ENCODE measurements at regions not wholly inside any gene's neighbourhood (a gene's known extent, or its start where the extent isn't known, plus 50 kb on each side); places are given as distances from the start of the nearest gene placed in this dataset.

DNA sequence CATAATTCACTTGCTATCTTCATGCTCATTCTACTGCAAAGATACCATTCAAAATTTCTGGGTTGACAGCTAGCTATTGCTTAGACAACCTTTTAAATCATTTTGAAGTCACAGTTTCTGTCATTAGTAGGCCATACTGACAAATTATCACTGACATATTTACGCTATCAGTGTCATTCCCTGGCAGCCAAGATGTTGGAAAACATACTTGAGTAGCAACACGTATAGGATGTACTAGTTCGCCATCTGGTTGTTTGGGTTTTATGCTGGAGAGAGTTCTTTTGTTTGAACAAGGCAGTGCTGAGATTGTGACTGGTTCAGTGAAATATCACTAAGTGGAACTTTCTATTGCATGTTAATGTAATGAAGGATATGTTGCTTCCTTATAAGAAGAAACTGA is 621.9 kb downstream of the DTWD2 start:
- no peak for DNase-seq (ENCODE audit: low spot score)
- TF ChIP-seq, protein P1, sequence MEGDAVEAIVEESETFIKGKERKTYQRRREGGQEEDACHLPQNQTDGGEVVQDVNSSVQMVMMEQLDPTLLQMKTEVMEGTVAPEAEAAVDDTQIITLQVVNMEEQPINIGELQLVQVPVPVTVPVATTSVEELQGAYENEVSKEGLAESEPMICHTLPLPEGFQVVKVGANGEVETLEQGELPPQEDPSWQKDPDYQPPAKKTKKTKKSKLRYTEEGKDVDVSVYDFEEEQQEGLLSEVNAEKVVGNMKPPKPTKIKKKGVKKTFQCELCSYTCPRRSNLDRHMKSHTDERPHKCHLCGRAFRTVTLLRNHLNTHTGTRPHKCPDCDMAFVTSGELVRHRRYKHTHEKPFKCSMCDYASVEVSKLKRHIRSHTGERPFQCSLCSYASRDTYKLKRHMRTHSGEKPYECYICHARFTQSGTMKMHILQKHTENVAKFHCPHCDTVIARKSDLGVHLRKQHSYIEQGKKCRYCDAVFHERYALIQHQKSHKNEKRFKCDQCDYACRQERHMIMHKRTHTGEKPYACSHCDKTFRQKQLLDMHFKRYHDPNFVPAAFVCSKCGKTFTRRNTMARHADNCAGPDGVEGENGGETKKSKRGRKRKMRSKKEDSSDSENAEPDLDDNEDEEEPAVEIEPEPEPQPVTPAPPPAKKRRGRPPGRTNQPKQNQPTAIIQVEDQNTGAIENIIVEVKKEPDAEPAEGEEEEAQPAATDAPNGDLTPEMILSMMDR (IDR thresholded peaks at IDR 0.05; ENCODE audit: borderline replicate concordance, control extremely low read depth, extremely low read depth, insufficient read depth, missing control alignments): no peak
- in situ Hi-C loops (cut with MboI; ENCODE audit: low sequenced_read_pairs, unreplicated experiment): no loop called here

- no peak for DNase-seq (ENCODE audit: low spot score)
- in situ Hi-C loops (cut with MboI; ENCODE audit: low sequenced_read_pairs, unreplicated experiment): no loop called here
- TF ChIP-seq, protein P1 (IDR thresholded peaks at IDR 0.05; ENCODE audit: borderline replicate concordance, control extremely low read depth, extremely low read depth, insufficient read depth, missing control alignments): no peak
Measured at GRCh38 chr5:118365718-118366117, 622.6 kb downstream of the DTWD2 start.

- DNase-seq (ENCODE audit: low spot score): no peak
- TF ChIP-seq, protein P1 (IDR thresholded peaks at IDR 0.05; ENCODE audit: borderline replicate concordance, control extremely low read depth, extremely low read depth, insufficient read depth, missing control alignments): no peak
- in situ Hi-C loops (cut with MboI; ENCODE audit: low sequenced_read_pairs, unreplicated experiment): no loop called here
Measured at GRCh38 chr5:118354797-118355196, 633.5 kb downstream of the DTWD2 start.

DNA sequence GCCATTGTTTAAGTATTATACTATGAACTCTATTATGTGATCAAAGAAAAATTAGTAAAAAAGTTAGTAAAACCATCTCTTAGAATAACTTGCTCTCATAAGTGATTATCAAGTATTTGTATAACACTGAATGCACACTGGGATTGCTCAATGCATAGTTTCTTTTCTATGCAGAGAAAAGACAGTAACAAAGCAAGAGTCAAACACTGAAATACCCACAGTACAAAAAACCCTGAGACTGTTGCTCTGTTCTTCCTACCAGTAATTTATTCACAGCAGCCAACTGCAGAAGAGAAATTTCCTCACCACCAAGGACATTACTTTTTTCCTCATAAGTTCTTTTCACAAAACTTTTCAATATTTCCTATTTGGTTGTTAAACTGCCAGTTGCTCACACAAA is 634.4 kb downstream of the DTWD2 start:
- TF ChIP-seq, protein P1 (IDR thresholded peaks at IDR 0.05; ENCODE audit: borderline replicate concordance, control extremely low read depth, extremely low read depth, insufficient read depth, missing control alignments): no peak
- DNase-seq (ENCODE audit: low spot score): no peak
- in situ Hi-C loops (cut with MboI; ENCODE audit: low sequenced_read_pairs, unreplicated experiment): no loop called here

- TF ChIP-seq, protein P1 (IDR thresholded peaks at IDR 0.05; ENCODE audit: borderline replicate concordance, control extremely low read depth, extremely low read depth, insufficient read depth, missing control alignments): no peak
- DNase-seq (ENCODE audit: low spot score): no peak
- in situ Hi-C loops (cut with MboI; ENCODE audit: low sequenced_read_pairs, unreplicated experiment): no loop called here
Measured at GRCh38 chr5:118336468-118336867, 651.9 kb downstream of the DTWD2 start.

- in situ Hi-C loops (cut with MboI; ENCODE audit: low sequenced_read_pairs, unreplicated experiment): no loop called here
- no peak for DNase-seq (ENCODE audit: low spot score)
- TF ChIP-seq, protein P1 (IDR thresholded peaks at IDR 0.05; ENCODE audit: borderline replicate concordance, control extremely low read depth, extremely low read depth, insufficient read depth, missing control alignments): no peak
Measured at GRCh38 chr5:118327389-118327788, 661.0 kb downstream of the DTWD2 start.
